CMK (cell line): ENCODE measurements at regions not wholly inside any gene's neighbourhood (a gene's known extent, or its start where the extent isn't known, plus 50 kb on each side); places are given as distances from the start of the nearest gene placed in this dataset.

Experiments used
- DNase-seq: peaks from one replicate; pipeline ENCODE4 v3.0.0-alpha.2; 2010; ENCODE audit warnings: low read depth

- no peak for DNase-seq
Observed at GRCh38 chr4:24244663-24245490, 339.5 kb downstream of the DHX15 start.

- no peak for DNase-seq
Observed at GRCh38 chr4:24243641-24244040, 340.7 kb downstream of the DHX15 start.

GRCh38 chr4:24241511-24241910 is 342.8 kb downstream of the DHX15 start:
- DNase-seq = no peak

- no peak for DNase-seq
Observed at GRCh38 chr4:24240655-24241054, 343.7 kb downstream of the DHX15 start.

- DNase-seq = no peak
Observed at GRCh38 chr4:24237709-24238108, 346.6 kb downstream of the DHX15 start.

- DNase-seq = no peak
Observed at GRCh38 chr4:24236532-24236931, 346.7 kb upstream of the PPARGC1A start.

GRCh38 chr4:24236120-24236519 is 346.3 kb upstream of the PPARGC1A start:
- DNase-seq = no peak

GRCh38 chr4:24235618-24236017 is 345.8 kb upstream of the PPARGC1A start:
- no peak for DNase-seq

GRCh38 chr4:24234288-24234848 is 344.5 kb upstream of the PPARGC1A start:
- no peak for DNase-seq

GRCh38 chr4:24230955-24231354 is 341.1 kb upstream of the PPARGC1A start:
- no peak for DNase-seq

- no peak for DNase-seq
Observed at GRCh38 chr4:24229978-24230377, 340.1 kb upstream of the PPARGC1A start.

GRCh38 chr4:24228692-24229091 is 338.8 kb upstream of the PPARGC1A start:
- DNase-seq = no peak

GRCh38 chr4:24226667-24227066 is 336.8 kb upstream of the PPARGC1A start:
- no peak for DNase-seq

- no peak for DNase-seq
Observed at GRCh38 chr4:24226023-24226422, 336.2 kb upstream of the PPARGC1A start.

GRCh38 chr4:24224446-24224845 is 334.6 kb upstream of the PPARGC1A start:
- DNase-seq = no peak

- no peak for DNase-seq
Observed at GRCh38 chr4:24219209-24219608, 329.4 kb upstream of the PPARGC1A start.

- DNase-seq = no peak
Observed at GRCh38 chr4:24218566-24218965, 328.7 kb upstream of the PPARGC1A start.

- no peak for DNase-seq
Observed at GRCh38 chr4:24214796-24215195, 324.9 kb upstream of the PPARGC1A start.

- no peak for DNase-seq
Observed at GRCh38 chr4:24213961-24214360, 324.1 kb upstream of the PPARGC1A start.

- no peak for DNase-seq
Observed at GRCh38 chr4:24212642-24213041, 322.8 kb upstream of the PPARGC1A start.

- no peak for DNase-seq
Observed at GRCh38 chr4:24211856-24212255, 322.0 kb upstream of the PPARGC1A start.

- no peak for DNase-seq
Observed at GRCh38 chr4:24210332-24210902, 320.6 kb upstream of the PPARGC1A start.

- no peak for DNase-seq
Observed at GRCh38 chr4:24209906-24210305, 320.1 kb upstream of the PPARGC1A start.
